HEK293 (cell line): ENCODE measurements at regions not wholly inside any gene's neighbourhood (a gene's known extent, or its start where the extent isn't known, plus 50 kb on each side); places are given as distances from the start of the nearest gene placed in this dataset.

Experiments used
- CTCF ChIA-PET: fragments of 350-600 bp; formaldehyde crosslinking; extraction: SDS; loops from one replicate; lab custom pipeline; 2021; ENCODE audit warnings: antibody characterized with exemption; lab: Yijun Ruan, JAX
- POLR2A ChIA-PET: fragments of 300-600 bp; formaldehyde crosslinking; extraction: SDS; loops from one replicate; lab custom pipeline; 2020; ENCODE audit warnings: antibody characterized with exemption, inconsistent platforms; lab: Yijun Ruan, JAX
- H3K27ac ChIP-seq: fragments of 200-500 bp; sonication (Bioruptor generic); 2 replicates; pipeline ENCODE4 v1.5.1; 2014; ENCODE audit warnings: low read depth, low read length, control low read depth, inconsistent platforms; ENCODE audit errors: extremely low read depth
- H3K36me3 ChIP-seq, 2 experiments: fragments of 200-500 bp in 1 of 2; sonication (Bioruptor generic) in 1 of 2; 1 replicate in 1 of 2; 2 replicates in 1 of 2; pipeline ENCODE4 v1.5.1; 2014 to 2017; ENCODE audit warnings: inconsistent platforms in 2 of 2, low read length in 2 of 2; ENCODE audit not compliant: control insufficient read depth in 2 of 2, insufficient read depth in 1 of 2
- H3K4me1 ChIP-seq: fragments of 200-500 bp; sonication (Bioruptor generic); 2 replicates; pipeline ENCODE4 v1.5.1; 2014; ENCODE audit warnings: mild to moderate bottlenecking, low read length, inconsistent platforms; ENCODE audit not compliant: control insufficient read depth, insufficient read depth
- H3K4me3 ChIP-seq: 2 replicates; pipeline ENCODE4 v1.5.1; 2011; ENCODE audit warnings: low read depth, mild to moderate bottlenecking, control low read depth, low read length, moderate library complexity
- H3K9me3 ChIP-seq: fragments of 200-500 bp; sonication (Bioruptor generic); 2 replicates; pipeline ENCODE4 v1.5.1; 2014; ENCODE audit warnings: low read depth, low read length, inconsistent platforms; ENCODE audit not compliant: control insufficient read depth, insufficient read depth
- HOXC10 ChIP-seq: sonication (generic); formaldehyde crosslinking; IDR thresholded peaks from 2 replicates; pipeline ENCODE4 v1.8.1; 2023; ENCODE audit warnings: mild to moderate bottlenecking, missing genetic modification reagents
- KLF16 ChIP-seq: fragments of 450-650 bp; formaldehyde crosslinking; IDR thresholded peaks from 2 replicates; pipeline ENCODE4 v1.5.1; 2017; ENCODE audit warnings: missing biosample characterization, missing genetic modification characterization
- KLF9 ChIP-seq: fragments of 450-650 bp; formaldehyde crosslinking; IDR thresholded peaks from 2 replicates; pipeline ENCODE4 v1.5.1; 2016; ENCODE audit warnings: missing biosample characterization, missing genetic modification characterization, low read depth
- SCRT1 ChIP-seq: fragments of 450-650 bp; formaldehyde crosslinking; IDR thresholded peaks from 2 replicates; pipeline ENCODE4 v1.5.1; 2016; ENCODE audit warnings: missing biosample characterization, missing genetic modification characterization, borderline replicate concordance
- SETDB1 ChIP-seq: IDR thresholded peaks from one replicate; pipeline ENCODE4 v1.6.1; 2017; ENCODE audit warnings: mild to moderate bottlenecking, low read length, moderate library complexity, mixed read lengths; ENCODE audit not compliant: insufficient read length
- ZBTB20 ChIP-seq: fragments of 450-650 bp; formaldehyde crosslinking; IDR thresholded peaks from 2 replicates; pipeline ENCODE4 v1.5.1; 2016; ENCODE audit warnings: missing biosample characterization, missing genetic modification characterization
- ZEB2 ChIP-seq: fragments of 450-650 bp; formaldehyde crosslinking; IDR thresholded peaks from 2 replicates; pipeline ENCODE4 v1.5.1; 2016; ENCODE audit warnings: missing biosample characterization, missing genetic modification characterization
- ZFP69B ChIP-seq: fragments of 450-650 bp; formaldehyde crosslinking; IDR thresholded peaks from 2 replicates; pipeline ENCODE4 v1.5.1; 2016; ENCODE audit warnings: missing biosample characterization, missing genetic modification characterization
- ZNF112 ChIP-seq: fragments of 450-650 bp; formaldehyde crosslinking; IDR thresholded peaks from 2 replicates; pipeline ENCODE4 v1.5.0; 2017; ENCODE audit warnings: missing biosample characterization, missing genetic modification characterization
- ZNF133 ChIP-seq: fragments of 450-650 bp; formaldehyde crosslinking; IDR thresholded peaks from 2 replicates; pipeline ENCODE4 v1.5.1; 2016; ENCODE audit warnings: missing biosample characterization, missing genetic modification characterization
- ZNF140 ChIP-seq: fragments of 450-650 bp; formaldehyde crosslinking; IDR thresholded peaks from 2 replicates; pipeline ENCODE4 v1.5.1; 2016; ENCODE audit warnings: missing biosample characterization, missing genetic modification characterization
- ZNF157 ChIP-seq: fragments of 450-650 bp; formaldehyde crosslinking; IDR thresholded peaks from 2 replicates; pipeline ENCODE4 v1.5.1; 2016; ENCODE audit warnings: missing biosample characterization, missing genetic modification characterization
- ZNF169 ChIP-seq: fragments of 450-650 bp; formaldehyde crosslinking; IDR thresholded peaks from 2 replicates; pipeline ENCODE4 v1.5.1; 2016; ENCODE audit warnings: missing biosample characterization, missing genetic modification characterization
- ZNF174 ChIP-seq: fragments of 450-650 bp; formaldehyde crosslinking; IDR thresholded peaks from 2 replicates; pipeline ENCODE4 v1.5.0; 2017; ENCODE audit warnings: missing biosample characterization, mild to moderate bottlenecking, missing genetic modification characterization
- ZNF2 ChIP-seq: fragments of 450-650 bp; formaldehyde crosslinking; IDR thresholded peaks from 2 replicates; pipeline ENCODE4 v1.5.1; 2016; ENCODE audit warnings: missing biosample characterization, missing genetic modification characterization
- ZNF202 ChIP-seq: fragments of 450-650 bp; formaldehyde crosslinking; IDR thresholded peaks from 2 replicates; pipeline ENCODE4 v1.5.1; 2016; ENCODE audit warnings: missing biosample characterization, missing genetic modification characterization, borderline replicate concordance
- ZNF248 ChIP-seq: fragments of 450-650 bp; formaldehyde crosslinking; IDR thresholded peaks from 2 replicates; pipeline ENCODE4 v1.5.1; 2017; ENCODE audit warnings: missing biosample characterization, missing genetic modification characterization
- ZNF416 ChIP-seq: fragments of 450-650 bp; formaldehyde crosslinking; IDR thresholded peaks from 2 replicates; pipeline ENCODE4 v1.5.1; 2016; ENCODE audit warnings: missing biosample characterization, missing genetic modification characterization
- ZNF433 ChIP-seq: fragments of 450-650 bp; formaldehyde crosslinking; IDR thresholded peaks from 2 replicates; pipeline ENCODE4 v1.5.1; 2016; ENCODE audit warnings: missing biosample characterization, missing genetic modification characterization, low read depth
- ZNF521 ChIP-seq: fragments of 450-650 bp; formaldehyde crosslinking; IDR thresholded peaks from 2 replicates; pipeline ENCODE4 v1.5.1; 2017; ENCODE audit warnings: missing biosample characterization, mild to moderate bottlenecking, missing genetic modification characterization
- ZNF529 ChIP-seq: fragments of 450-650 bp; formaldehyde crosslinking; IDR thresholded peaks from 2 replicates; pipeline ENCODE4 v1.5.1; 2017; ENCODE audit warnings: missing genetic modification characterization, missing biosample characterization; ENCODE audit not compliant: insufficient replicate concordance
- ZNF549 ChIP-seq: fragments of 450-650 bp; IDR thresholded peaks from 2 replicates; pipeline ENCODE4 v1.5.1; 2018; ENCODE audit warnings: missing biosample characterization, missing genetic modification characterization, mild to moderate bottlenecking, inconsistent platforms, moderate library complexity
- ZNF624 ChIP-seq: fragments of 450-650 bp; formaldehyde crosslinking; IDR thresholded peaks from 2 replicates; pipeline ENCODE4 v1.5.1; 2017; ENCODE audit warnings: missing biosample characterization, missing genetic modification characterization
- ZNF629 ChIP-seq: fragments of 450-650 bp; formaldehyde crosslinking; IDR thresholded peaks from 2 replicates; pipeline ENCODE4 v1.5.1; 2017; ENCODE audit warnings: missing biosample characterization, missing genetic modification characterization
- ZNF658 ChIP-seq: fragments of 450-650 bp; formaldehyde crosslinking; IDR thresholded peaks from 2 replicates; pipeline ENCODE4; 2016; ENCODE audit warnings: missing biosample characterization, missing genetic modification characterization
- ZNF660 ChIP-seq: fragments of 450-650 bp; IDR thresholded peaks from 2 replicates; pipeline ENCODE4 v1.5.1; 2018; ENCODE audit warnings: missing biosample characterization, mild to moderate bottlenecking, missing genetic modification characterization
- ZNF664 ChIP-seq: fragments of 450-650 bp; formaldehyde crosslinking; IDR thresholded peaks from 2 replicates; pipeline ENCODE4 v1.5.1; 2016; ENCODE audit warnings: missing biosample characterization, missing genetic modification characterization
- ZNF701 ChIP-seq: fragments of 450-650 bp; formaldehyde crosslinking; IDR thresholded peaks from 2 replicates; pipeline ENCODE4 v1.5.1; 2016; ENCODE audit warnings: missing biosample characterization, missing genetic modification characterization
- ZNF707 ChIP-seq: fragments of 450-650 bp; formaldehyde crosslinking; IDR thresholded peaks from 2 replicates; pipeline ENCODE4 v1.5.1; 2016; ENCODE audit warnings: missing biosample characterization, missing genetic modification characterization
- ZNF785 ChIP-seq: fragments of 450-650 bp; formaldehyde crosslinking; IDR thresholded peaks from 2 replicates; pipeline ENCODE4 v1.5.1; 2016; ENCODE audit warnings: missing biosample characterization, missing genetic modification characterization
- ZNF791 ChIP-seq: fragments of 450-650 bp; formaldehyde crosslinking; IDR thresholded peaks from 2 replicates; pipeline ENCODE4 v1.5.1; 2016; ENCODE audit warnings: missing biosample characterization, missing genetic modification characterization
- TF ChIP-seq, protein P1 (sequence below): fragments of 450-650 bp; formaldehyde crosslinking; IDR thresholded peaks from 2 replicates; pipeline ENCODE4 v1.5.1; 2017; ENCODE audit warnings: missing biosample characterization, mild to moderate bottlenecking, missing genetic modification characterization, moderate library complexity
- TF ChIP-seq, protein P2 (sequence below): fragments of 450-650 bp; formaldehyde crosslinking; IDR thresholded peaks from 2 replicates; pipeline ENCODE4 v1.5.1; 2016; ENCODE audit warnings: missing biosample characterization, missing genetic modification characterization
- TF ChIP-seq, protein P3 (sequence below): fragments of 450-650 bp; formaldehyde crosslinking; IDR thresholded peaks from 2 replicates; pipeline ENCODE4 v1.5.1; 2016; ENCODE audit warnings: missing biosample characterization, missing genetic modification characterization
- TF ChIP-seq, protein P4 (sequence below): fragments of 450-650 bp; IDR thresholded peaks from 2 replicates; pipeline ENCODE4 v1.5.1; 2018; ENCODE audit warnings: missing biosample characterization, missing genetic modification characterization
- TF ChIP-seq, protein P5 (sequence below): fragments of 450-650 bp; formaldehyde crosslinking; IDR thresholded peaks from 2 replicates; pipeline ENCODE4 v1.5.1; 2016; ENCODE audit warnings: missing biosample characterization, missing genetic modification characterization

DNA sequence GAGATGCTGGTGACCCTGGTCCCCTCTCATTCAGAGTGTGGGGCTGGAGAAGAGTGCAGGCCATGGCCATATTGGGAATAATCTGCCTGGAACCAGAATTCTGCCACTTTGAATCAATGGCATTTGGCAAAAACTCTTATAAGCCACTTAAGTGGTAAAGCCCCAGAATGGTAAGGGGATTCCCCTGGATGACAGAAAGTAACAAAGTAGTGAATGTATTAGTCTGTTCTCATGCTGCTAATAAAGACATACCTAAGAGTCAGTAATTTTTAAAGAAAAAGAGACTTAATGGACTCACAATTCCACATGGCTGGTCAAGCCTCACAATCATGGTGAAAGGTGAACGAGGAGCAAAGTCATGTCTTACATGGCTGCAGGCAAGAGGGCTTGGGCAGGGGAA is 248.6 kb downstream of the SH2D4B start:
- ChIA-PET CTCF (no interaction called here), POLR2A (no interaction called here)
- no peaks in the 10 kb centered on the region for H3K9me3 ChIP-seq
- TF ChIP-seq ZNF791 (tag by site-specific recombination): no peak
- no peak for TF ChIP-seq ZNF174
- no peak for TF ChIP-seq KLF9
- no peak for TF ChIP-seq ZNF658
- TF ChIP-seq ZNF112: no peak
- TF ChIP-seq, protein P1, sequence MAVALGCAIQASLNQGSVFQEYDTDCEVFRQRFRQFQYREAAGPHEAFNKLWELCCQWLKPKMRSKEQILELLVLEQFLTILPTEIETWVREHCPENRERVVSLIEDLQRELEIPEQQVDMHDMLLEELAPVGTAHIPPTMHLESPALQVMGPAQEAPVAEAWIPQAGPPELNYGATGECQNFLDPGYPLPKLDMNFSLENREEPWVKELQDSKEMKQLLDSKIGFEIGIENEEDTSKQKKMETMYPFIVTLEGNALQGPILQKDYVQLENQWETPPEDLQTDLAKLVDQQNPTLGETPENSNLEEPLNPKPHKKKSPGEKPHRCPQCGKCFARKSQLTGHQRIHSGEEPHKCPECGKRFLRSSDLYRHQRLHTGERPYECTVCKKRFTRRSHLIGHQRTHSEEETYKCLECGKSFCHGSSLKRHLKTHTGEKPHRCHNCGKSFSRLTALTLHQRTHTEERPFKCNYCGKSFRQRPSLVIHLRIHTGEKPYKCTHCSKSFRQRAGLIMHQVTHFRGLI (tag by site-specific recombination): no peak
- no peak for TF ChIP-seq ZNF248 (tag by site-specific recombination)
- TF ChIP-seq ZNF433: no peak
- TF ChIP-seq ZNF521 (tag by site-specific recombination): no peak
- no peaks in the 10 kb centered on the region for H3K4me1 ChIP-seq
- no peaks in the 10 kb centered on the region for H3K36me3 ChIP-seq
- H3K4me3 ChIP-seq: no peak overlapping the region
- no peak overlapping the region for H3K27ac ChIP-seq

DNA sequence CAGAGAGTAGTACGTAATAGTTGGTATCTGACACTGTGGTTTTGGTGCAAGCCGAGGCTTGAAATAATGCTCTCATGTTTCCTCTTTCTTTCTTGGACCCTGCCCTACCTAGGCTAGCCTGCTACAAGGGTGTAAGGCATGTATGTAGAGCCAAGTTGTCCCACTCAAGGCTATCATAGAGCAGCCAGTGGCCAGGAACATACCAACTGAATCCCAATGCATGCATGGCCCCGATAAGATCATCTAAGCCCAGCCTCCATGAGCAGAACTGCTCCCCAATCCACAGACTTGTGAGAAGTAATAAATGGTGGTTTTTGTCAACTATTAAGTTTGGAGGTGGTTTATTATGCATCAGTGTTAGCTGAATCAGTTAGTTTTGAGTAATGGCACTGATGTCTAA is 250.2 kb downstream of the SH2D4B start:
- CTCF ChIA-PET: no interaction called here
- Histone ChIP-seq H3K36me3 (no peaks in the 10 kb centered on the region), H3K9me3 (no peaks in the 10 kb centered on the region)

DNA sequence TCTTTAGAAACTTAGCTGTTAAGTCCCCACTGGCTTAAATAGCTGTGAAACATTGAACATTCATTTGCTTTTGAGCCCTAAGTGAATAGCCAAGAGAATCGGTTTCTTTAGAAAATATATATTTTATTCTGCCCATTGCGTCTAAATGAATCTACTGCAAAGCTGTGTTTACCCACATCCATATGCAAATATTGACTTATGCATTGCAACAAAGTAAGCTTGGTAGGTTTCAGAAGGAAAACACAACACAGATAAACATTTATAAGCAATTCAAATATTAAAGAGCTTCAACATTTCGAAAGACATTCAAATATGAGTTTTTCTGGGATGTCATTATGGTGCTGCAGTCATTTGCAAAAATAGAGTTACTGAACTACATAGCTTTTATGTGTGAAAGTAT is 257.3 kb downstream of the SH2D4B start:
- ChIA-PET CTCF (interaction anchor here (0.6 kb wide), 1 partner anchor 111 kb away, joined by 5 read pairs; no protein-coding TSS in a partner anchor), POLR2A (no interaction called here)
- Histone ChIP-seq H3K4me1 (no peaks in the 10 kb centered on the region), H3K9me3 (no peaks in the 10 kb centered on the region), H3K27ac (no peak overlapping the region), H3K36me3 (no peaks in the 10 kb centered on the region), H3K4me3 (no peak overlapping the region)
- no peak for TF ChIP-seq SCRT1 (tag by site-specific recombination)
- no peak for TF ChIP-seq ZBTB20
- no peak for TF ChIP-seq KLF16 (tag by site-specific recombination)
- TF ChIP-seq ZNF2 (tag by site-specific recombination): no peak
- TF ChIP-seq ZNF624 (tag by site-specific recombination): no peak
- no peak for TF ChIP-seq ZFP69B (tag by site-specific recombination)
- no peak for TF ChIP-seq ZNF202 (tag by site-specific recombination)
- TF ChIP-seq ZEB2 (tag by site-specific recombination): no peak
- TF ChIP-seq, protein P1 (tag by site-specific recombination): no peak
- no peak for TF ChIP-seq ZNF660 (tag by site-specific recombination)
- TF ChIP-seq, protein P2, sequence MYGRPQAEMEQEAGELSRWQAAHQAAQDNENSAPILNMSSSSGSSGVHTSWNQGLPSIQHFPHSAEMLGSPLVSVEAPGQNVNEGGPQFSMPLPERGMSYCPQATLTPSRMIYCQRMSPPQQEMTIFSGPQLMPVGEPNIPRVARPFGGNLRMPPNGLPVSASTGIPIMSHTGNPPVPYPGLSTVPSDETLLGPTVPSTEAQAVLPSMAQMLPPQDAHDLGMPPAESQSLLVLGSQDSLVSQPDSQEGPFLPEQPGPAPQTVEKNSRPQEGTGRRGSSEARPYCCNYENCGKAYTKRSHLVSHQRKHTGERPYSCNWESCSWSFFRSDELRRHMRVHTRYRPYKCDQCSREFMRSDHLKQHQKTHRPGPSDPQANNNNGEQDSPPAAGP: no peak
- TF ChIP-seq SETDB1: no peak

More for the DNA sequence above, 250.2 kb downstream of the SH2D4B start:
- Histone ChIP-seq H3K27ac (no peak overlapping the region), H3K4me3 (no peak overlapping the region), H3K4me1 (no peaks in the 10 kb centered on the region)
- POLR2A ChIA-PET: no interaction called here
- TF ChIP-seq, protein P3, sequence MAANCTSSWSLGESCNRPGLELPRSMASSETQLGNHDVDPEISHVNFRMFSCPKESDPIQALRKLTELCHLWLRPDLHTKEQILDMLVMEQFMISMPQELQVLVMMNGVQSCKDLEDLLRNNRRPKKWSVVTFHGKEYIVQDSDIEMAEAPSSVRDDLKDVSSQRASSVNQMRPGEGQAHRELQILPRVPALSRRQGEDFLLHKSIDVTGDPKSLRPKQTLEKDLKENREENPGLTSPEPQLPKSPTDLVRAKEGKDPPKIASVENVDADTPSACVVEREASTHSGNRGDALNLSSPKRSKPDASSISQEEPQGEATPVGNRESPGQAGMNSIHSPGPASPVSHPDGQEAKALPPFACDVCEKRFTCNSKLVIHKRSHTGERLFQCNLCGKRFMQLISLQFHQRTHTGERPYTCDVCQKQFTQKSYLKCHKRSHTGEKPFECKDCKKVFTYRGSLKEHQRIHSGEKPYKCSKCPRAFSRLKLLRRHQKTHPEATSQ (tag by site-specific recombination): no peak
- no peak for TF ChIP-seq ZNF629 (tag by site-specific recombination)
- TF ChIP-seq ZNF549: no peak
- no peak for TF ChIP-seq ZNF664
- TF ChIP-seq ZNF169 (tag by site-specific recombination): no peak
- TF ChIP-seq ZNF416: no peak
- TF ChIP-seq ZNF707: no peak
- TF ChIP-seq ZNF529 (tag by site-specific recombination): no peak
- no peak for TF ChIP-seq ZNF701
- no peak for TF ChIP-seq ZNF133 (tag by site-specific recombination)
- TF ChIP-seq, protein P4, sequence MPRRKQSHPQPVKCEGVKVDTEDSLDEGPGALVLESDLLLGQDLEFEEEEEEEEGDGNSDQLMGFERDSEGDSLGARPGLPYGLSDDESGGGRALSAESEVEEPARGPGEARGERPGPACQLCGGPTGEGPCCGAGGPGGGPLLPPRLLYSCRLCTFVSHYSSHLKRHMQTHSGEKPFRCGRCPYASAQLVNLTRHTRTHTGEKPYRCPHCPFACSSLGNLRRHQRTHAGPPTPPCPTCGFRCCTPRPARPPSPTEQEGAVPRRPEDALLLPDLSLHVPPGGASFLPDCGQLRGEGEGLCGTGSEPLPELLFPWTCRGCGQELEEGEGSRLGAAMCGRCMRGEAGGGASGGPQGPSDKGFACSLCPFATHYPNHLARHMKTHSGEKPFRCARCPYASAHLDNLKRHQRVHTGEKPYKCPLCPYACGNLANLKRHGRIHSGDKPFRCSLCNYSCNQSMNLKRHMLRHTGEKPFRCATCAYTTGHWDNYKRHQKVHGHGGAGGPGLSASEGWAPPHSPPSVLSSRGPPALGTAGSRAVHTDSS (tag by site-specific recombination): no peak
- TF ChIP-seq HOXC10 (CRISPR knock-in tag): no peak
- TF ChIP-seq ZNF140 (tag by site-specific recombination): no peak
- TF ChIP-seq, protein P5, sequence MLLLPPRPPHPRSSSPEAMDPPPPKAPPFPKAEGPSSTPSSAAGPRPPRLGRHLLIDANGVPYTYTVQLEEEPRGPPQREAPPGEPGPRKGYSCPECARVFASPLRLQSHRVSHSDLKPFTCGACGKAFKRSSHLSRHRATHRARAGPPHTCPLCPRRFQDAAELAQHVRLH (tag by site-specific recombination): no peak
- TF ChIP-seq ZNF785 (tag by site-specific recombination): no peak
- no peak for TF ChIP-seq ZNF157 (tag by site-specific recombination)
